CD4-positive, alpha-beta T cell treated with Interleukin-4 for 4 hours (primary cell): ENCODE measurements at regions not wholly inside any gene's neighbourhood (a gene's known extent, or its start where the extent isn't known, plus 50 kb on each side); places are given as distances from the start of the nearest gene placed in this dataset.
"Not testable (repeated sequence)": the region's sequence is repeated elsewhere in the genome, so short reads cannot be mapped to it uniquely, and the experiment has no call there.

Experiments
- DNase-seq: peaks from one replicate; pipeline ENCODE4 v3.0.0-alpha.2; 2020

DNA sequence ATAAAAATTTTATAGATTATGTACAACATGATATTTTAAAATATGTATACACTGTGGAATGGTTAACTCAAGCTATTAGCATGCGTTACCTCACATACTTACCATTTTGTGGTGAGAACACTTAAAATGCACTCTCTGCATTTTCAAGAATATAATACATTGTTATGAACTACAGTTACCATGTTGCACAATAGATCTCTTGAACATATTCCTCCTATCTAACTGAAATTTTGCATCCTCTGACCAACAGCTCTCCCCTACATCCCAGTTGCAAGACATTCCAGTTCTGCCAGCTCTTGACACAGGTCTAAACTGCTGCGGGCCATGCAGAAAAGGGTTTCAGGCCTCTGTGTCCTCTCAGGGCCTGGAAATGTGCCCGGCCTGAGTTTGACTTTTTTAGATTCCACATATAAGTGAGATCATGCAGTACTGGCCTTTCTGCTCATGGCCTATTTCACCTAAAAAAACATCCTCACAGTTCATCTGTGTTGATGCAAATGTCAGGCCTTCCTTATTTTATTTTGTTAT is 113.7 kb downstream of the CDCA7 start:
- no peak for DNase-seq

DNA sequence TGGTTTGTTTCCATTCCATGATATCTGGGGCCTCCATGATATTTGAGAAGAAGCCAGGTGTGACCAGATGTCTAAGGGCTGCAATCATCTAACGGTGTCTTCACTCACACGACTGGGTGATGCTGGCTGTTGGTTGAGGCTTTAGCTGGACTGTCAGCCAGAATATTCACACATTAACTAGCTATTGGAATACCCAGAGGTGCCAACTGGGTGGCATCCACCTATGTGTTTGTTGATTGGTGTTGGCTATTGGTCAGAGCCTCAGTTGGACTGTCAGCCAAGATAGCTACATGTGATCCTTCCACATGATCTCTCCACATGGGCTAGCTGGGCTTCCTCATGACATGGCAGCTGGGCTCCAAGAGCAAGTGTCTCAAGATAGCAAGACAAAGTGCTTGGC is 117.4 kb downstream of the CDCA7 start:
- no peak for DNase-seq

DNA sequence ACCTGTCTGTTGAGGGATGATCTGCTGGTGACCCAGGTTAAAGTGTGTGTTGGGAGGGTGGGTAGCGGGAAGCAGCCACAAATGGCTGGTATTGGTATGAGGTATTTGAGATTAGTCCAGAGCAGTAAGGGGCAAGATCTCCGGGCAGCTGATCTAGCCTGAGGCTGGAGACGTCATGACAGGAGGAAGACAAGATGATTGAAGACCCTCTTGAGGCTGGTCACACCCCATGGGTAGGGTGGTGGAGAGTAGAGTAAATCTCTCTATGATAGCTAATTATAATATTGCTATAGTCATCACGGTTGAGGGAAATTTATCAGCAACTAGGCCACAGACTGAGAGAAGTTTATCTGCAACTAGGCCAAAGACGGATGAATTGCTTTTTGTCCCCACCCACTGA is 128.5 kb downstream of the CDCA7 start:
- no peak for DNase-seq

DNA sequence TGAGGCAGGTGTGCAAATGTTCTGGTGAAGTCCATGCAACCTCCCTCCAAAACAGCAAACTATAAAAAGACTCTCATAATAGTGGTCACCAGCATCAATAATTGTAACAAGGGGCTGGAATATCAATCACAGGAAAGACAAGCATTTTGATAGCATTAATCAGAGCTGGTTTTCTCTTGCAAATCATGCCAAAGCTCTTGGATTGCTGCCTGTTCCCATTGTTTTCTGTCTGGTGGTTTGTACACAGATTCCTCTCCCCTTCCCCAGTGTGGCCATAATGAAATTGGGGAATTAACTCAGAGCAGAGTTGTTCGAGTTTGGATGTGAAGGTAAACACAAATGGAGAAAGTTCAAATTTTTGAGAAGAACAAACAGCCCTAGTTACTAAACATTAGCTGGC is 134.2 kb downstream of the CDCA7 start:
- DNase-seq = no peak

DNA sequence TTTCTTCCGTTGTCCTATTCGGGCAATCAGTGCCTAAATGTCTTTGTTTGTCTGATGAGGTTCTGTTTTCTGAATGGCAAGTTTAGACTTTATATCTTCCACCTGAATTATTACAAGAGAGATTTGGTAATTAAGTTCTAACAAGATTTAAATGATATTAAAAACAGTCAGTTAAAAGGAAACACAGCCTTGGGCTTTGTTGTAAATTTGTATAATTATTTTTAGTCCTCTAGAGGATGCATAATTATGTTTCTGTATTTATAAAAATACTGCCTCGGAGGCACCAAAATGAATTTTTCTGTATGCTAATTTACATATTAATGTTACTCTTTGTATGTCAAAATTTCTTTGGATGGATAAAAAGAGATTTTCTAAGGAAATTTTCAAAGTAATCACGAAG is 136.7 kb downstream of the CDCA7 start:
- DNase-seq = no peak

DNA sequence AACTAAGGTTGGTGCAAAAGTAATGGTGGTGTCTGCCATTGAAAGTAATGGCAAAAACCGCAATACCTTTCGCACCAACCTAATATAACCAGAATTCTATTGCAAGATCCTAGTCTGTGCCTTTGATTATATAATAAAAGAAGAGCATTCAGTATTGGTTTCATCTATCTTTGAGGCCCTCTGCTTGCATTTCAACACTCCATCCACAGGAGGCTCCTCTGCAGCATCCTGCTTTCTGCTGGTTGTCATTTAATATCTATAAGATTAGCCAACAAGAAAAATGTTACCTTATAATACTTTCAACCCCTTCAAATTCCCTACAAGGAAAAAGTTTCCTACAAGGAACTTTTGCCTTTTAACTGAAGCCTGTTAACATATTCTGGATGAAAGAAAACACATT is 139.2 kb downstream of the CDCA7 start:
- no peak for DNase-seq

DNA sequence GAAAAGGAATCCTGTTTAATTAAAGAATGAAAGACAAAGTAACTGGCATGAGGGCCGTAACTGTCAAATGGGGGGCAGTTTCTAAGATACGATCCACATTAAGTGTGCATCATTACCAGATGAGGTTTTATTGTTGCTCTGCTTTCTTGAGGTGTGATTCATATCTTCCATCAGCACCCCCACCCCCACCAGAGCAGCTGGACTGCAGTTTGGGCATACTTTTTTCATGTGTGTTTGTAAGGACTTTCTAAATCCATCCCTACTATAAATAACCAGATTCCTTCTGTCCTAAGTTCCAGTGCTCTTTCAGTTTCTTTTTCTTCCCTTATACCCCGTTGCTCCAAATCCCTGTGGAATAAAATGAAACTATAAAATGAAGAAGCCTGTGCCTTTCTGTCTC is 142.1 kb downstream of the CDCA7 start:
- DNase-seq = no peak

DNA sequence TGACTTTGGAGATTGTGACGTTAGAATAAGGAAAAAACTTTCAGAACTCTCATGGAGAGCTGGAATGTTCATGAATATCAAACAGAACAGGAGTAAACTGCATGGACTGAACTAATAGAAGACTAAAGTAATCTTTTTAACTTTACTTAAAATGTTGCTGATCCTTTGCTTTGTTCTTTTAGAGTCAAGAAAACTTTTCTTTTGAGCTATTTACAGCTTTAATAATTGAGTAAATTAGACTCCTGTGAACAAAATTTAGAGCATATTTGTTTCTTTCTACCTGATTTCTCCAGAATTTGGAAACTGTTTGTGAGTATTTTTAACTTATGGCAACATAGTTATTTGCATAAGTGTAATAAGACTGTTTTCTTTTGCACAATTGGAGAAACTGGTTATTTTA is 146.3 kb downstream of the CDCA7 start:
- DNase-seq = no peak

DNA sequence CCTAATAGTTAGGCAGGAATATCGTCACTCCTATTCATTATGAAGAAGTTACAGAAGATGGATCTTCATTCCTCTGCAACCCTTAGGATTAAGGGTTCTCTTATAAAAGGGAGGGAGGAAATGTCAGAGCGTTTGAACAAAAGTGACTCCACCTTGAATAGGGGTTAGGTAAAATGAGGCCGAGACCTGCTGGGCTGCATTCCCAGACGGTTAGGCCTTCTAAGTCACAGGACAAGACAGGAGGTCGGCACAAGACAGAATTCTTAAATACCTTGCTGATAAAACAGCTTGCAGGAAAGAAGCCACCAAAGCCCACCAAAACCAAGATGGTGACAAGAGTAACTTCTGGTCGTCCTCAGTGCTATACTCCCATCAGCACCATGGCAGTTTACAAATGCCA is 147.6 kb downstream of the CDCA7 start:
- no peak for DNase-seq

DNA sequence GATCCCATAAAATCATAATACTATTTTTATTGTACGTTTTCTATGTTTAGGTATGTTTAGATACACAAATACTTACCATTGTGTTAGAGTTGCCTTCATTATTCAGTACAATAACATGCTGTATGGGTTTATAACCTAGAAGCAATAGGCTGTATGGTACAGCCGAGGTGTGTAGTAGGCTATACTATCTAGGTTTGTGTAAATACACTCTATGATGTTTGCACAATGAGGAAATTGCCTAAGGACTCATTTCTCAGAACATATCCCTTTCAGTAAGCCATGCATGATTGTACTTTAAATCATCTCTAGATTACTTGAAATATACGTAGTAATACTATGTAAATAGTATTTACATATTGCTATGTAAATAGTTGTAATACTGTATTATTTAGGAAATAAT is 156.7 kb downstream of the CDCA7 start:
- no peak for DNase-seq

DNA sequence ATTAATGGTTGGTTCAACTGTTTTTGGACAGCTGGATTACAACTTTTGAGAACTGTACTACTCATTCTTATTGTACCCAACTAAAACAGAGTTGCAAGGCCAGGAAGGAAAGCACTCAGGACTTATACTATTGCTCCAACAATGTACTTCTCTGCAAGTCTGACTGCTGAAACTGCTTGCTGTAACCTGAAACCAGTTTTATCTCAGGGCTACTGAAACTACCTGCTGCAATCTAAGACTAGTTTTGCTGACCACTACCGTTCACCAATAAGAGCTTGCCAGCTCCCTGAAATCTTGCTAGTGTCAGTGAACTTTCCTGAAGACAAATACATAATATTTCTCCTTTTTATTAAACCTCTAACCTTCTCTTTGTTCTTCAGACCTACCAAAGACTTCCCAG is 157.3 kb downstream of the CDCA7 start:
- DNase-seq = no peak

DNA sequence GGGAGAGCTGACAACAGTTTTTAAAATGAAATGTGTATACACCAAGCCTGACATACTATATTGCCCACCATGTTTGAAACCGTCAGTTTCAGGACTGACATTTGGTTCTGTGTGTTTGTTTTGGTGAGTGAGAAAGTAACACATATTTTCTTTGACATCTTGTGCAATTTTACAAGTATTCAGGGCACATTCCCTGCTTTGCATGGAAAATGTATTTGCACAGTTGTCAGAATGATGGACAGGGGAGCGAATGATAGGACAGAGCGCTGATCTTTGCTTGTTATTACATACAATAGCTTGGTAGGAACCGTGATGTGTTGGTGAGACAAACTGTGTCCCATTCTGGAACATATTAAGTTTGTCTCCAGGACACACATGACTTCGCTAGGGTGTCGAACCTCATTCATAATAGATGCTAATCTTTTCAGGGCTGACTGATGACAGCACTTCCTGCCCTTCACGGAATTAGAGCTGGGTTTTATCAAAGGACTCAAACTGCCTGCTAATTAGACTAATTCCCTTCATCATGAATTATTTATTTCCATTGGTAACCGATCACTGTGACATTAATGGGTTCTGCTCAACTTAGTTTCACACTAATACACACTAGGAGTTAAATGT is 158.5 kb downstream of the CDCA7 start:
- no peak for DNase-seq

DNA sequence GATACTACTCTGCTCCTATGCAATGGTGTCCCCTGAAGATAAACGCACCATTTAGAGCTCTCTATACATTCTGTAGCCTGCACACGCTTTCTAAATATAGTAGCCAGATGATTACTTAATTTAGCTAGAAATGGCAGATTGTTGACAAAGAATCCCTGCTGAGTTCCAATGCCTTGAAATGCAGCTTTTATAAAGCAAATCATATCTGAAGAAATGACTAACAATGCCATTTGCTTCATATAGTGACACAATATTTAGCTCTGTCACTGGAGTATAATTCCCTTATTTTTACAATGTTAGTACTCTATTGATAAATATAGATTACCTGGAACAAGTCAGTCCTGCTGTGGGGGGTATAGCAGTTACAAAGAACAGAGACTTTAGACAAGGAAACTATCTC is 166.2 kb downstream of the CDCA7 start:
- no peak for DNase-seq

DNA sequence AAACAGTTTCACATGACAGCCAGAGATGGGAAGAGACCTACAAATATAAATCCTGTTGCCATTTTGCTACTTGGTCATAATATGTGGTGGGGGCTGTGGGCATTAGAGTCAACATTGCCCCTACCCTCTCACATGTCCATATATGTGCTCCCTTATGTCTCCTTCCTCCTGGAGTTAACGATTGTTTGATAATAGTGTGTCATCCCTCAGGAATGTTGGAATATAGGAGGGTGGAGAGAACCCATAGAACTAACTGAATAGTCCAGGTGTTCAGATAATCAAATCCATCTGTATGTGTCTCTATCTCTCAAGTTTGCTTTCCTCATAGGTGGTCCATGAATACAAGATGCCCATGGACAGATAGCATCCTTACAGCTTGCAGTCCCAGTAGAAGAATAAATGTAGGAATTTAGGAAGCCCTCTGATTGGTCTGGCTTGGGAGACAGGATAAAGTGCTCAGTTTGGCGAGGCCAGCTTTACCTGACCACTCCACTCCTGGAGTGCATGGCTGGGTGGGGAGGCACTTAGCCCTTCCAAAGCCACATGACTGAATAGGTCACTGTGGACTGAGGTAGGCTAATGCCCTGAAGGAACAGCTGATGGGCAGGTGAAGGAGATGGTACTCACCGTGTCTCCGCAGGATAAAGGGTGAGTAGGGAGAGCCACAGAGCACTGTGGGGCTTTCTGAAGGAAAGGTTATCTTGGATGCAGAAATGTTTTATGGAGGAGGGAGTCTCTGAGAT is 166.9 kb downstream of the CDCA7 start:
- no peak for DNase-seq

DNA sequence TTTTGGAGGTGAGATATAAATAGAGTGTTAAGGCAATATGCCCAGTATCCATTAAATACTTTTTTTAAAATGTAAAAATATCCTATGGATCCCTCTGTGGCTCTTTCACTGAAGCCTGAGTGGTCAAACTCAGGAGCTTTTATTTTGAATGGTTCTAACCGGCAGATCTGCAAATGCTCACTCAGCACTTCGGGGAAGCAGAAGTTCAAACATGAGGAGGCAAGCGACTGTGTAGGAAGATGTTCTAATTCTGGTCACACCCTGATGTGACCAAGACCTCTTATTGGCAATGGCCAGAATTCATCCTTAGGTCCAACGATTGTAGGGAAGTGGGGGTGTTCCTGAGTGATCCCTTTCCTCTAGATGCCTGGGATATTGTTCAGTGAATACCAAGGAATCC is 168.8 kb downstream of the CDCA7 start:
- DNase-seq = no peak

DNA sequence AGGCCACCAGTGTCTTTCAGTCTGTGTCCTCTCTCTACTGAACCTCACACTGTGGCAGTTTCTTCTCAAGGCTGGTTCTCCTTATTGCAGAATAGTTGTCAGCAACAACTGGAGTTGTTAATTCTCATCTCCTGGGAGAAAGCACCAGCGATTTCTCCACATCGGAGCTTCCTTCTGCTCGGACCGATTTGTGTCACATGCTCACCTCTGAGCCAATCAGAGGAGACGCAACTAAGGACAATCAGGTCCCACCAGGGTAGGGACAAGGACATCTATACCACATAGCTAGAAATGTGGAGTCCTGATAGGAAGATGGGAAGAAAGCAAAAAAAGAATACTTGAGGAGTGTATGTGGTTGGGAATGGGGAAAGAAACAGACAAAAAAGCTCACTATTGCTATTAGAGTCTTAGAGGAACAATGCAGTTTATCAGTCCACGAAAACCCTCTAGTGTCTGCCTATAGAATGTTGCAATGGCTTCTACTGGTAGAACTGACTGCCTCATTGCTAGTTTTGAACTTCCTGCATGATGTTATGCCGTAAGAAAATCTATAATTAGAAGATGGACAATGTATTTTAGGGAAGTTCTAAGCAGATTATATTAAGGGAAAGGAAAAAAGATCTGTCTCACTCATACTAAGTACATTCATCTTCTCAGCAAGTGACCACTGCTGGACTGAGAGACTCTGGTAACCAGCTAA is 169.7 kb downstream of the CDCA7 start:
- no peak for DNase-seq

DNA sequence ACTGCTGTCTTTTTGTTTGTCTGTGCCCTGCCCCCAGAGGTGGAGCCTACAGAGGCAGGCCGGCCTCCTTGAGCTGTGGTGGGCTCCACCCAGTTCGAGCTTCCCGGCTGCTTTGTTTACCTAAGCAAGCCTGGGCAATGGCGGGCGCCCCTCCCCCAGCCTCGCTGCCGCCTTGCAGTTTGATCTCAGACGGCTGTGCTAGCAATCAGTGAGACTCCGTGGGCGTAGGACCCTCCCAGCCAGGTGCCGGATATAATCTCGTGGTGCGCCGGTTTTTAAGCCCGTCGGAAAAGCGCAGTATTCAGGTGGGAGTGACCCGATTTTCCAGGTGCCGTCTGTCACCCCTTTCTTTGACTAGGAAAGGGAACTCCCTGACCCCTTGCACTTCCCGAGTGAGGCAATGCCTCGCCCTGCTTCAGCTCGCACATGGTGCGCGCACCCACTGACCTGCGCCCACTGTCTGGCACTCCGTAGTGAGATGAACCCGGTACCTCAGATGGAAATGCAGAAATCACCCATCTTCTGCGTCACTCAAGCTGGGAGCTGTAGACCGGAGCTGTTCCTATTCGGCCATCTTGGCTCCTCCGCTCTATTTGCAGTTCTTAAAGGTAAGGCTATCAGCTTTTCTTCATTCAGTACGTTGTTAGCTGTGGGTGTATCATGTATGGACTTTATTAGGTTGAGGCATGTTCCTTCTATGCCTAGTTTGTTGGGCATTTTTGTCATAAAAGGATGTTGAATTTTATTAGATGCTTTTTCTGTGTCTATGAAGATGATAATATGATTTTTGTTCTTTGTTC is 178.3 kb downstream of the CDCA7 start:
- not testable (repeated sequence) for DNase-seq

DNA sequence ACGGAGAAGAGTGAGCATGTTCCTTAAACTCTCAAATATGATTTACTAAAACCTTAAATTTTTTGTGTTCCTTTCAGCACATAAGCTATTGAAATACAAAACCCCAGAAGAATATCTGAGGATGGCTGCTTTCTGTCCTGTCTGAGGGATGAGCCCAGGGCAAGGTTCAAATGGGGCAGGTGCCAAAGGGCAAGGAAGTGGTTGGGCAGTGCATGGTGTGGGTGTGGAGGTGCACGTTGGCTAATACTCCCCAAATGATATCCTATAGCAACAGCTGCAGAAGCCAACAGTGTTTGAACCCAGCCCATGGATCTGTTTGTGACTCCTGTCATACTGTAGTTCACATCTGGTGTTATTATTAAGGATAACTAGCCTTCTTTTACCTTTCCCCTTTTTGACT is 183.0 kb downstream of the CDCA7 start:
- no peak for DNase-seq

DNA sequence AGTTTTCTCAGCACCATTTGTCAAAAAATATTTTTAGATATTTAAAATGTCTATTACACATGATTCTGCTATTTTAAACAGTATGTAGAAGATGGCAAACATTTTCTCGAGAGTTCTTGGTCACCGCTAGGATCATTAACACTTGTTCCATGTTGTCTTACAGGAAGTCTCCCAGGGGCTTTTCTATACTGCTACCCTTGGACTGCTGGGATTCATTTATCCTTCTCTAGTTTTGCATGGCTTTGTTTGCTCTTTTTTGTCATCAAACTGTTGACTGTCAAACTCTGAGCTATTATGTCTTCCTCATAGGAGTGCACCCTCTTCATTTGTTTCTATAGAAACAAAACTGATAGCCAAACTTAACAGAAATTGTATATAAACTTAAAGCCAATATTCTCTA is 184.9 kb downstream of the CDCA7 start:
- no peak for DNase-seq

DNA sequence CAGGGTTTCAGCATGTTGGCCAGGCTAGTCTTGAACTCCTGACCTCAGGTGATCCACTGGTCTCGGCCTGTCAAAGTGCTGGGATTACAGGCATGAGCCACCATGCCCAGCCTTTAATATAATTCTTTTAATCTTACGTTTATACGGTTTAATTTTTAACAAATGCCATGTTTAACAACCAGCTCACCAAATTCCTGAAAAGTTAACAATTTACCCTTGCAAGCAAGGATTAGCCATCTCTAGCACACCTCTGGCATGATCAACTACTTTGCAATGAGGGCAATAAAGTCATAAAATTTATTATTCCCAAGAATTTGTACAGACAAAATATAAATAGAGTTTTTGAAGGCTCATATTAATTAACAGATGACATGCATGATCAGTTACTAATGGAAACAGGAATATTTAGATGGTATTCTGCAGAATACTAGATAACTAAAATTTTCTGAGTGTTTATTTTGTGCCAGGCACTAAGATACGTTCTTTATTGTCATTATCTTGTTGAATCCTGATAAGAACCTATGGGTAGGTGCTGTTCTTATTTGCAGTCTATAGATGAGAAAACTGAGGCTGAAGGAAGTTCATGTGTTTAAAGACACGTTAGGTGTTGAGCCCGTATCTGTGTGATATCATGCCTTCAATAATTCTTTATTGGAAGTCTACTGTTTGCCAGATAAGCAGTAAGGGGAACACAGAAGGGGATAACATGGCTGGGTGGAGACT is 190.1 kb downstream of the CDCA7 start:
- DNase-seq = no peak

DNA sequence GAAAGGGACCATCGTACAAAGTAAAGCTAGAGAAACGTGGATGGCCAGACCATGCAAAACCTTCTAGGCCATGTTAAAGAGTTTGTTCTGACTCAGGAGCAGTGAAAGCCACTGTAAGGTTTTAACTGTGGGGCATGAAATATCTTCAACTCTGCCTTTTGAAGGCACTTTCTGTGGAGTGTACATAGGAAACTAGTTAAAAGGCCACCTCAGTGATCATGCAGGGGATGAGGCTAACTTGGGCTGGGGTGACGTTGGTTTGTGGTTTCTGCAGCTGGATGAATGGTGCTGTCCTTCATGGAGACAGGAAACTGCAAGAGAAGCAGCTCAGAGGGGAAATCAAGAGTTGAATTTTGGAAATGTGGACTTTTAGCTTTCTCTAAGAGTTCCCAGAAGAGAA is 190.7 kb downstream of the CDCA7 start:
- DNase-seq = no peak

DNA sequence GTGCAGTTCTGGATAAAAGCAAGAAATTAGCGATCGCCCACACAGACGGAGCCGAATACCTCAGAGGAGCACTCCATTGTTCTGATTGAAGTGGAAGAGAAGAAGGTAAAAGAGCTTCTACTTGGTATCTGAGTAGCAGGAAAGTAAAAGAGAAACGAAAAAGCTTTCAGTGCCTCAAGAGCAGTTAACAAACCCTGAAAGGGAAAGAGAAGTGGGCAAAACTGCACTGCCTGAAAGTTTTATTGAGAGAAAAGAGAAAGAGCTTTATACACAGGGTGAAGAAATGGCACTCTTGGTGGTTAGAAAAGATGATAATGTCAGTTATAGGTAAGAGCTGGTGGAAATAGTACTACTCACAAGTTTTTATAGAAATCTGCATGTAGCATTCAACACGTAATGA is 192.8 kb downstream of the CDCA7 start:
- DNase-seq = no peak

DNA sequence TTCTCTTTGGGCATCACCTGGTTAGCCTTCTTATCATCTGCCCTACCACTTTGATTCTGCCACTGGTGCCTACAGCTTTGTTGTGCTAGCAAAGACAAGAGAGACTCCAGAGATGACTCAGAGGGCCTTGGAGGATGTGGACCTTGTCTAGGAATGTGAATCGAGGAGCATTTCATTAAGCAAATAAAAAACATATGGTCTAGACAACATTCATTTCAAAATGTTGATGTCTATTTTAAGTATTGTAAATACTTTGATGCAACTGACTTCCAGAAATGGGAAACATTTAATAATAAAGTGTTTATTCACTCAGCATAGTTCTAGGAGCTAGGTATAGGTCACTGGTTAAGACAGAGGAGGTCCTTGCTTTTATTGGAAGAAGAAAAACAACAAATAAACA is 195.5 kb downstream of the CDCA7 start:
- no peak for DNase-seq
